Calu3 (cell line): ENCODE measurements at regions not wholly inside any gene's neighbourhood (a gene's known extent, or its start where the extent isn't known, plus 50 kb on each side); places are given as distances from the start of the nearest gene placed in this dataset.
"Not testable (repeated sequence)": the region's sequence is repeated elsewhere in the genome, so short reads cannot be mapped to it uniquely, and the experiment has no call there.

Experiments
- BruUV-seq: library from RNA; stranded (reverse); fragments of 400-500 nt; replicated peaks from 2 replicates; lab custom pipeline; 2021; lab: Mats Ljungman, UMichigan
- CTCF ChIA-PET: fragments of 300-600 bp; sonication (Branson Sonifier 250); formaldehyde crosslinking; loops from one replicate; lab custom pipeline; 2022; ENCODE audit warnings: antibody characterized with exemption; lab: Charles Lee
- DNase-seq: peaks from one replicate; pipeline ENCODE4 v3.0.0; 2022
- H3K27ac Mint-ChIP-seq: one replicate; pipeline ENCODE4 v1.8.0; 2022; ENCODE audit warnings: mixed read lengths; ENCODE audit not compliant: unreplicated experiment
- H3K27me3 Mint-ChIP-seq: one replicate; pipeline ENCODE4 v1.8.0; 2022; ENCODE audit warnings: mixed read lengths; ENCODE audit not compliant: unreplicated experiment
- H3K36me3 Mint-ChIP-seq: one replicate; pipeline ENCODE4 v1.8.0; 2022; ENCODE audit warnings: mild to moderate bottlenecking, moderate library complexity, mixed read lengths; ENCODE audit not compliant: insufficient read depth, unreplicated experiment
- H3K4me1 Mint-ChIP-seq: one replicate; pipeline ENCODE4 v1.8.0; 2022; ENCODE audit warnings: mild to moderate bottlenecking, low read depth, mixed read lengths; ENCODE audit not compliant: unreplicated experiment
- H3K4me3 Mint-ChIP-seq: one replicate; pipeline ENCODE4 v1.8.0; 2022; ENCODE audit warnings: mild to moderate bottlenecking, low read depth, moderate library complexity, mixed read lengths; ENCODE audit not compliant: unreplicated experiment
- H3K9me3 Mint-ChIP-seq: one replicate; pipeline ENCODE4 v1.8.0; 2022; ENCODE audit warnings: low read depth, mixed read lengths; ENCODE audit not compliant: unreplicated experiment
- CTCF ChIP-seq: fragments of 200-600 bp; IDR thresholded peaks from one replicate; pipeline ENCODE4 v1.8.0; 2022; ENCODE audit warnings: antibody characterized with exemption; ENCODE audit not compliant: unreplicated experiment
- intact Hi-C: fragments of 100-400 bp; cut with micrococcal nuclease; formaldehyde crosslinking; loops from one replicate; pipeline ENCODE4 v1.10.0; 2022; ENCODE audit not compliant: unreplicated experiment

- no peak overlapping the region for H3K4me3 Mint-ChIP-seq
- BruUV-seq, result no TSS peak
- TF ChIP-seq CTCF, result no peak
- DNase-seq, result no peak
- peaks cover 9% of the 10 kb centered on the region for H3K4me1 Mint-ChIP-seq
- no peak overlapping the region for H3K27ac Mint-ChIP-seq
- H3K9me3 Mint-ChIP-seq, result no peaks in the 10 kb centered on the region
- CTCF ChIA-PET, result no interaction called here
- intact Hi-C loops, result no loop called here
- no peaks in the 10 kb centered on the region for H3K36me3 Mint-ChIP-seq
- H3K27me3 Mint-ChIP-seq, result peaks cover 11% of the 10 kb centered on the region
Measured at GRCh38 chr3:72164635-72164978, 379.7 kb upstream of the PROK2 start.

- H3K36me3 Mint-ChIP-seq, result no peaks in the 10 kb centered on the region
- no peak overlapping the region for H3K4me3 Mint-ChIP-seq
- peaks cover 9% of the 10 kb centered on the region for H3K4me1 Mint-ChIP-seq
- no peak overlapping the region for H3K27ac Mint-ChIP-seq
- DNase-seq, result no peak
- TF ChIP-seq CTCF, result no peak
- BruUV-seq, result no TSS peak
- CTCF ChIA-PET, result interaction anchor here (0.7 kb wide), 1 partner anchor 49 kb away, joined by 4 read pairs; no protein-coding TSS in a partner anchor
- intact Hi-C loops, result no loop called here
- H3K27me3 Mint-ChIP-seq, result peaks cover 11% of the 10 kb centered on the region
- no peaks in the 10 kb centered on the region for H3K9me3 Mint-ChIP-seq
Measured at GRCh38 chr3:72163809-72164634, 379.1 kb upstream of the PROK2 start.

- Mint-ChIP-seq H3K4me3 (no peak overlapping the region), H3K27ac (no peak overlapping the region), H3K4me1 (peaks cover 9% of the 10 kb centered on the region), H3K9me3 (no peaks in the 10 kb centered on the region), H3K27me3 (peaks cover 23% of the 10 kb centered on the region), H3K36me3 (no peaks in the 10 kb centered on the region)
- CTCF ChIA-PET, result no interaction called here
- TF ChIP-seq CTCF, result no peak
- intact Hi-C loops, result no loop called here
- DNase-seq, result no peak
- no TSS peak for BruUV-seq
Measured at GRCh38 chr3:72162649-72163184, 377.8 kb upstream of the PROK2 start.

- Mint-ChIP-seq H3K27ac (no peak overlapping the region), H3K4me1 (peaks cover 9% of the 10 kb centered on the region), H3K36me3 (no peaks in the 10 kb centered on the region), H3K9me3 (no peaks in the 10 kb centered on the region), H3K27me3 (peaks cover 30% of the 10 kb centered on the region), H3K4me3 (no peak overlapping the region)
- no TSS peak for BruUV-seq
- CTCF ChIA-PET, result no interaction called here
- intact Hi-C loops, result no loop called here
- no peak for DNase-seq
- TF ChIP-seq CTCF, result no peak
Measured at GRCh38 chr3:72161881-72162595, 377.1 kb upstream of the PROK2 start.

- H3K9me3 Mint-ChIP-seq, DNase-seq, CTCF ChIA-PET, H3K36me3 Mint-ChIP-seq, BruUV-seq, H3K4me3 Mint-ChIP-seq, intact Hi-C loops, H3K4me1 Mint-ChIP-seq, H3K27ac Mint-ChIP-seq: not testable (repeated sequence)
- H3K27me3 Mint-ChIP-seq, result peaks cover 36% of the 10 kb centered on the region
Measured at GRCh38 chr3:72161285-72161684, 376.3 kb upstream of the PROK2 start.
